ELF-1 (cell line): ENCODE measurements at regions not wholly inside any gene's neighbourhood (a gene's known extent, or its start where the extent isn't known, plus 50 kb on each side); places are given as distances from the start of the nearest gene placed in this dataset.

Experiments
- DNase-seq: peaks from one replicate; pipeline ENCODE4 v3.0.0-alpha.2; 2016; ENCODE audit warnings: low read depth, low spot score

GRCh38 chr5:17167171-17167891 lies 50.1 kb upstream of the BASP1 start:
- no peak for DNase-seq
